ENCODE measurements at regions not wholly inside any gene's neighbourhood (a gene's known extent, or its start where the extent isn't known, plus 50 kb on each side); places are given as distances from the start of the nearest gene placed in this dataset.

- Mint-ChIP-seq H3K4me3 (no peak overlapping the region), H3K4me1 (ENCODE audit: low read depth) (no peaks in the 10 kb centered on the region), H3K9me3 (no peaks in the 10 kb centered on the region), H3K36me3 (ENCODE audit: insufficient read depth) (no peaks in the 10 kb centered on the region), H3K27me3 (ENCODE audit: low read depth) (no peaks in the 10 kb centered on the region)
- ATAC-seq (no peak), DNase-seq (no peak)
Observed at GRCh38 chr3:87044409-87044808, 53.5 kb upstream of the VGLL3 start.

- ATAC-seq (no peak), DNase-seq (no peak)
- no peak overlapping the region for H3K4me3 Mint-ChIP-seq
- H3K4me1 Mint-ChIP-seq (ENCODE audit: low read depth): no peaks in the 10 kb centered on the region
- peaks cover 5% of the 10 kb centered on the region for H3K9me3 Mint-ChIP-seq
- H3K27me3 Mint-ChIP-seq (ENCODE audit: low read depth): no peaks in the 10 kb centered on the region
- no peaks in the 10 kb centered on the region for H3K36me3 Mint-ChIP-seq (ENCODE audit: insufficient read depth)
Observed at GRCh38 chr3:87041191-87041590, 50.2 kb upstream of the VGLL3 start.
